NCI-H146 treated with DMSO at 0.1 percent for 48 hours (cell line): ENCODE measurements at regions not wholly inside any gene's neighbourhood (a gene's known extent, or its start where the extent isn't known, plus 50 kb on each side); places are given as distances from the start of the nearest gene placed in this dataset.
"Not testable (repeated sequence)": the region's sequence is repeated elsewhere in the genome, so short reads cannot be mapped to it uniquely, and the experiment has no call there.

Experiments
- DNase-seq: peaks from one replicate; lab custom pipeline; 2025; ENCODE audit not compliant: unreplicated experiment; lab: John Stamatoyannopoulos, UW

GRCh38 chr12:91702843-91703425 is 442.7 kb downstream of the BTG1 start:
- no peak for DNase-seq

GRCh38 chr12:91695964-91696363 is 449.7 kb downstream of the BTG1 start:
- peak; percentile 82 for DNase-seq

GRCh38 chr12:91695406-91695805 is 450.2 kb downstream of the BTG1 start:
- not testable (repeated sequence) for DNase-seq

DNA sequence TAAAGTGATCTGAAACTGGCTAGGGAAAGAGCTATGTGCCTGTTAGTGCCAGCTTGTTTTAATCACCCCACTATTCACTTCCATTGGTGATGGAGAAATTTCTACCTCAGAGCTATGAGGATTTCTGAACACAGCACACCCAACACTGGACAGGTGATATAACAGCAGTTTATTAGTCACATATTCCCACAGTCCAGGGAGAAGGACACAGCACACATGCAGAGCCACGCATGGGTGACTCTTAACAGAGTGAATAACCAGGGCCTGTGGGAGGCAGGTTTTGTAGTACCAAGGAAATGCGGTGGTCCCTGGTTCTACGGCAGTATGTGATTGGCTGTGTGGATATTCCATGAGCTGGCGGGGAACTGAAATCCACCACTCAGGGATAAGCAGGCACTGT is 455.1 kb downstream of the BTG1 start:
- no peak for DNase-seq

DNA sequence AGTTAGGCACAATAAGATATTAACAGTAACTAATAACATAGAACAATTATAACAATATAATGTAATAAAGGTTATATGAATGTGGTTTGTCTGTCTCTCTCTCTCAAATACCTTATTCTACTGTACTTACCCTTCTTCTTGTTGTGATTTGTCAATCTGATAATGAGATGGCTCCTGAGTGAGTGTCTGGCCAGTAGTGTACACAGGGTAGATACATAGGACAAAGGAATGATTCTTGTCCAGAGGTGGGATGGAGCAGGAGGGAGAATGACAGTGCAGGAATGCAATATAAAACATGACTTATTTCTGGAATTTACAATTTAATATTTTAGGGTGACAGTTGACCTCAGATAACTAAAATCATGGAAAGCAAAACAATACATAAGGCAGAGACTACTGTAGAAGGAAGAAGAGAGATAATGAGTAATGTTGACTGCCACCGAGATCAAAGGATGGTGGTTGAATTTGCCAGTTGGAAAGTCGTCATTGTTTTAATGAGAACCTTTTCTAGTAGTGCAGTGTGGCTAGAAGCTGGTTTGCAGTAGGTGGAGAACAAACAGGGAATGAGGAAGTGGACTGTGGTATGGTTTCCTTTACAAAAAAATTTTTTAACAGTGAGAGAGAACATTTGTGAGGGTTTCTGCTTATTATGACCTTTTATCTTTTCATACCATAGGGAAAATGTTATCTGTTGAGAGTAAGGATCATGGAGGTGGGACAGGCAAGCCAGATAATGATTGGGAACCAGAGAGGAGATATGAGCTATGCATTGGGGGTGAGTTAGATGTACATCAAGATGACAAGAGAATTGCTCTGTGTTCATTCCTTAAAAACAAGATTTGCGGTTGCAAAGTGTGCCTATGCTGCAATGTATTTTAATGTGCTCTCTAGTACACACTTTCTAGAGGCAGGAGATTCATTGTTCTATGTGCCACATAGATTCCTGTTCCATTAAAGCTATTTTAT is 458.3 kb downstream of the BTG1 start:
- DNase-seq, result no peak

GRCh38 chr12:91685917-91686316 is 459.7 kb downstream of the BTG1 start:
- no peak for DNase-seq

DNA sequence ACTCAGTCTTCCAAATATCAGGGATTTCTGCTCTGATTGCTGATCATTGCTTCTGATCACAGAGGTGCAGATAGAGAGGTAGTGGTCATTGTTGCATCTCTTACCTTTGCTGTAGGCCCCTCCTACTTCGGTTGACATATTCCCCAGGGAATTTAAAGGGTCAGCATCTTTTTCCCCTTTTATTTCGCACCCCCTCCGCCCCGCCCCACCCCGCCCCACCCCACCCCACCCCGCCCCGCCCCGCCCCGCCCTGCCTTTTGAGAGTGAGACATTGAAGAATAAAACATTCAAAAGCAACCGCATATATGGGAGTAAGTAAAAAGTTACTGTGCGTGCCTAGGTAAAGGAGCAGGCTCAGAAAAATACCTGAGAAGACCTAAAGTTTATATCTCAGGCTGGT is 463.9 kb downstream of the BTG1 start:
- DNase-seq, result no peak

DNA sequence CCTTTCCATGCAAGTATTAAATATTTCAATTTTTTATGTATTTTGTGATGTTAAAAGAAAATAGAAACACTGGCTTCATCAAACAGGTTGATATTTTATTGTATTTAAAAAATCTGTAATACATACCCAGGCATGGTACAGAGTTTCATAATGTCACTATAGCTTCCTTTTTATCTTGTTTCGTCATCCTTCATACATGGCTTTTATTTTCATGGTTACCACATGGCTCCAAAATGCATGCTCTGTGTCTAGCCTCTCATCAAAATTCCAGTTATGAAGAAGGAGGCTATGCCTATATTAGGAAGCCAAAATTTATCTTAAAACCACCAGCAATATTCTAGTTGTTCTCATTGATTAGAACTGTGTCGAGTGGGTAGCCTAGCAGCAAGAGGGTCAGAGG is 464.8 kb downstream of the BTG1 start:
- DNase-seq, result no peak

GRCh38 chr12:91677556-91677955 is 468.1 kb downstream of the BTG1 start:
- no peak for DNase-seq

DNA sequence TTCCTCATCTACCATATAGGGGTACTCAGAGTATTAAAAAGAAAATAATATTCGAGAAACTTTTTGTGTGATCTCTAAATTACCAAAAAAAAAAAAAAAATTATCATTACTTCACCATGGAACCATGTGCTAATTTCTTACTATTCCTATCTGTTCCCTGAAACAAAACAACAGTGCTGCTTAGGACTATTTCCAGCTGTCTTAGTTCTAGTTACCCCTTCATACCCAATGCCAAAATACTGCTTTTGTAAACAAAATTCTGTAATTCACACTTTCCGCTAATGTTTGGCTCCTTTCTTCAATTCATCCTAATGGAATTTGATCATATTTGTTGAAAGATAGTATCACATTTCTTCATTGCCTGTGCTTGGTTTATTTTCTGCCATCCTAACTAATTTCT is 470.2 kb downstream of the BTG1 start:
- no peak for DNase-seq

DNA sequence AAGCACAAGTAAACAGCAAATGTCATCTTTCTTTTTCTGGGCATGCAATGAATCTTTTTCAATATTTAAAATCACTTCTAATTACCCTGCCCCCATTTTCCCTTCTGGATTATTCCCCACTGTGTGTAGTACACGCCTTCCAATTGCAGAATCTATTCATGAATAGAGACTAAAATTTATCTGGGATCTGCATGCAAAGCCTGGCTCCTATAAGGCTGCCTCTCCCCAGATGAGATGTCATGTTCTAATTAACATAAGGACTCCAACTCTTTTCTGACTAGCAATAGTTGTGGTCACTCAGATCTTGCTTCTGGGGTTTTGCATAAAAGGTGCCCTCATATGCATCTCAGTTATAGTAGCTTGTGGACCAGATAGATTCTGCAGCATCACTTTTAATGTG is 473.5 kb downstream of the BTG1 start:
- DNase-seq, result no peak

- DNase-seq, result no peak
Measured at GRCh38 chr12:91667694-91668093, 478.0 kb downstream of the BTG1 start.

DNA sequence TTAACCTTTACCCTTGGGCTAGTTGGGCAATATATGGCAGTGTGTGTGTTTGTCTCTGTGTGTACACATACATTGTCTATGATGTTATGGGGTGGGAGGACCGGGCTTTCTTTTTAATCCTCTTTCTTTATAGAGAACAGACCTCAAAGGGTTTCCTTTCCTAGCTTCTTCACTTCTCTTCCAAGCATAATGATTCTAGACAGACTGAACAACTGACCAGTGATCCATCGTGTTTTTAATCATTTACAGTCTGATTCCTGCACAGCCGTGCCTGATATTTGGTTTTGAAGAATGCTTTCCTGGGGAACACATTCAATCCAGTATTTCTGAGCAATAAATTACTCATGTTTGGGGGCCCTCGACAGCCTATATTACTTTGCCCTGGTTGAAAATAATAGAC is 481.1 kb upstream of the DCN start:
- DNase-seq, result peak; percentile 86

DNA sequence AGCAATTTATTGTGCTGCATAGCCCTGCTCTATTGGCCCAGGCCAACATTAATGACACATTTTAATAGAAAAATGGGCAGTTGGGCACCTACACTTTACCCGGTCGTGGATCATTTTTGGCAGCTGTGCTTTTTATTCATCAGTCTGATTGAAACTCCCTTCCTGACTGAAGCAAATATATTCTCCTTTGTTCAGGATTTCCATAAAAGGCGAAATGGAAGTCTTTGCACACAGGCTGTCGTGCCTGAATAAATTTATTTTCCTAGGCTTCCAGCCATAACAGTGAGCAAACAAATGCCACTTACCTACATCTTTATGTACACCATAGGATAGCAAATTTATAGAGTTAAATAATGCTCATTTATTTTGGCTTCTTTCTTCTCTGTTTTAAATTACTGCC is 480.7 kb upstream of the DCN start:
- DNase-seq, result peak; percentile 86

DNA sequence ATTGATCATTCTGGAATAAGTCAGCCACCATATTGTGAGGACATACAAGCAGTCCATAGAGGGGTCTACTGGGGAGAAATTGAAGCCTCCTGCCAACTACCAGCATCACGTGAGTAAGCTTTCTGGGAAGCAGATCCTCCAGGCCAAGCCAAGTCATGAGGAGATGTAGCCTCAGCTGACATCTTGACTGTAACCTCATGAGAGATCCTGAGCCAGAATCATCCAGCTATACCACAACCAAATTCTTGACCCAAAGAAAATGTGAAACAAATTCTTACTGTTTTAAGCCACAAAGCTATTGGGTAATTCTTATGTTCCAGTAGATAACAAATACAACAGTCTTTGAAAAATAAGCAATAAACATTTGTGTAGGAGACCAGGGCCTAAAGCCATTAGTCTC is 479.4 kb upstream of the DCN start:
- DNase-seq, result no peak

DNA sequence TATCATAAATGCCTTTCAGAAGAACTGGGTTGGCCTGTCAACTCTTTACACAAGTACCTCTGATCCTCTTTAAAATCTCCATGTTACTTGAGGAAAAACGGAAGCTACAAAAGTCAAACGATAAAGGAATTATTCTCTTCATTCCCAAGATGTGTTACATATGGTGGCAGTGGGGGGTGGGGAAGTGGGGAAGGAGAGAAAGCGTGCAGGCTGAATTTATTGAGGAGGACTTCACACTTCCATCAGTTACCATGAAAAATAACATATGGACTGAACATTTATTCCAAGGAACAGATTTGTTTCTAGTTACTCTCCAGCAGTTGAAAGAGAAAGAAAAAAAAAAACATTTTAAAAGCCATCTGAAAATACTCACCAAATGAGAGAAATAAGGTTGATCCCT is 474.4 kb upstream of the DCN start:
- DNase-seq, result no peak

- DNase-seq, result no peak
Measured at GRCh38 chr12:91655966-91656365, 473.3 kb upstream of the DCN start.

DNA sequence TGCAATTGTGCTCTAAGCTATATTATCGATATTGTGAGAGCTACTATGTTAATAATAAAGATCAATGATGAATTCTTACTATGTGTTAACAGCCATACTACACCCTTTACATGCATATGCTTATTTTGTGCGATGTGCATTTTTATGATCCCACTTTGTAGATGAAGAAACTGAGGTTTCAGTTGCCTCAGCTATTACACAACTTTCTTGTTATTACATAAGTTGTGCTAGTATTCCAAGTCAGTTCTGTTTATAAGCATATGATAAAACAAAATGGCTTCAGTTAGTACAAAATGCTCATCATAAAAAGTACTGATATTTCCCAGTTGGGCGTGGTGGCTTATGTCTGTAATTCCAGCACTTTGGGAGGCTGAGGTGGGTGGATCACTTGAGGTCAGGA is 471.5 kb upstream of the DCN start:
- DNase-seq, result no peak

- DNase-seq, result no peak
Measured at GRCh38 chr12:91651728-91652127, 469.1 kb upstream of the DCN start.

GRCh38 chr12:91643763-91644162 is 461.1 kb upstream of the DCN start:
- DNase-seq, result no peak

DNA sequence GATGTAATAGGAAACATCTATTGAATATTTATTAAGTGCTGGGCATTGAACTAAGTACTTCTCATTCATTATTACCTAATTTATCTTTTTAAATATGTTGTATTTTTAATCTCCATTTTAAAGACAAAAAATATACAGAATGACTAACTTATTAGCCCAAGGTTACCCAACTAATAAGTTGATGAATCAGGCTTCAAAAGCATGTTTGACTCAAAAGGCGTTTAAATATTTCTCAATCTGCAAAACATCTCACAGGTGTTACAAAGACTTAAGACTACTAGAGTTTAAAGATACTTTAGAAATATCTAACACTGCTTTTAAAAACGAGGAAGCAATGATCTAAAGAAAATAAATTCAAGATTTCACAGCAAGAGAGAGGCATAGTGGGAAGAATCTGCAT is 457.4 kb upstream of the DCN start:
- no peak for DNase-seq

DNA sequence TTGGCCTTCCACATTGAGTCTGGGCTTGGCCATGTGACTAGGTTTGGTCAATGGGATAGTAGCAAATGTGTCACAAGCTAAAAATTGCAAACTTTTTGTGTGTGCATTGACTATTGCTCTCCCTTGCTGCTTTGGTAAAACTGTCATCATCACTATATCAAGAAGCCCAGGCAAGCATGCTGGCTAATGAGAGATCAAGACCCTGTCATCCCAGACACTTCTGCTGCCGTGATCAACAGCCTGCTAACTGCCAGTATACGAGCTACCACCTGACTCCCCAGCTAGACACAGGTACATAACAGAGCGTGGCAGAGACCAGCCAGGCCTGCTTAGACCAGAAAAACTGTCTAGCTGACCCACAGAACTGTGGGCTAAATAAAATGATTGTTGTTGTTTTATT is 456.7 kb upstream of the DCN start:
- peak; percentile 51 for DNase-seq
